ENCODE measurements at regions not wholly inside any gene's neighbourhood (a gene's known extent, or its start where the extent isn't known, plus 50 kb on each side); places are given as distances from the start of the nearest gene placed in this dataset.
A peak's percentile ranks its signal among the peaks of the same experiment; 100 is the strongest.
"Not testable (repeated sequence)": the region's sequence is repeated elsewhere in the genome, so short reads cannot be mapped to it uniquely, and the experiment has no call there.

DNA sequence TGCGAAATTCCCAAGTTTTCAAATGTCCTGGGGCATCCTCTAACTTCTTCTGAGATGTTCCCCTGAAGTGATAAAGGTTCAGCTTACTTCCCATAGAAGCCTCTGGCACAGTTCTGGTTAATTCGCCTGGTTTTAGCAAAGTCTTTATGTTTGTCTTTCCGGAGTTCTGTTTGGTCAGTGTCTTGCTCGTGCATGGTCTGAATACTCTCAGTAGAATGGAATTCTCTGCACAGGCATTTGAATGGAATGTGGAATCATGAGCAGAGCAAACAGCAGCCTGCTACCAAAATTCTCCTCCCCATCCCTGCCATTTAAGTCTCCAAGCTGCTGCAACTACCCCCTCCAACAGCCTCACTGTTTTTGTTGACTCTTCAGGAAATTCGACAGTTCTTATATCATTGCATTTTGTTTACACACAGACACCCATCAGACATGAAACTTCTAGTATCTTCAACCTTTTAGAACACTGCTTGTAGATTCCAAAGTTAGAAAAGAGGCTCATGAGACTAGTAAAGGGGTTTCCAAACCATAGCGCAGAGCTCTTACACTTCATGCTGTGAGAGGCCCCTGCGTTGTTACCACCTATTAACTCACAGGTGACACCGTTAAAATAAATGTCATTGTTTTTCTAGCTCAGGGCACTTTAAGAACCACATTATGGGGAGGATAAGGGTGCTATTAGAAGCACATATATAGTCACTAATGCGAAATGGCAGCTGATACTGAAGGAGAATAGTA lies 129.7 kb downstream of the PLCE1 start:
- ATAC-seq (peak; percentile 61 to 83), DNase-seq (no peak)
- Histone ChIP-seq H3K27ac (peak overlapping the region; percentile 22), H3K4me3 (no peak overlapping the region), H3K27me3 (ENCODE audit: low read depth) (no peaks in the 10 kb centered on the region), H3K9me3 (no peaks in the 10 kb centered on the region), H3K4me1 (peaks cover 11% of the 10 kb centered on the region), H3K36me3 (no peaks in the 10 kb centered on the region)
- TF ChIP-seq CTCF (IDR thresholded peaks at IDR 0.05), result no peak
- intact Hi-C loops (cut with DNase I), result no loop called here

DNA sequence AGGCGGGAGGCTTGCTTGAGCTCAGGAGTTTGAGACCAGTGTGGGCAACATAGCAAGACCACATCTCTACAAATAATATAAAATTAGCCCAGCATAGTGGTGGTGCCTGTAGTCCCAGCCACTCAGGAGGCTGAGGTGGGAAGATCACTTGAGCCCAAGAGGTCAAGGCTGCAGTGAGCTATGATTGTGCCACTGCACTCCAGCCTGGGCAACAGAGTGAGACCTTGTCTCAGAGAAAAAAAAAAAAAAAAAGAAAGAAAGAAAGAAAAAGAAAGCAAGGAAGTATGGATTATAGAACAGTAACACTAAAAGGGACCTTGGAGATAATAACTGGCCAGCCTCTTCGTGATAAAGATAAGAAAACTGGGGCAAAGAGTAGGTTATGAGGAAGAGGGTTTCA lies 130.4 kb downstream of the PLCE1 start:
- DNase-seq; ATAC-seq; H3K9me3 ChIP-seq; H3K36me3 ChIP-seq; H3K27me3 ChIP-seq (ENCODE audit: low read depth); H3K4me3 ChIP-seq; intact Hi-C loops (cut with DNase I); H3K27ac ChIP-seq: not testable (repeated sequence)
- peaks cover 11% of the 10 kb centered on the region for H3K4me1 ChIP-seq

- ATAC-seq; H3K4me3 ChIP-seq; H3K27ac ChIP-seq; H3K27me3 ChIP-seq (ENCODE audit: low read depth); intact Hi-C loops (cut with DNase I); DNase-seq; H3K36me3 ChIP-seq; H3K9me3 ChIP-seq: not testable (repeated sequence)
- H3K4me1 ChIP-seq, result peaks cover 11% of the 10 kb centered on the region
These were observed 131.5 kb downstream of the PLCE1 start for GRCh38 chr10:94125268-94125667.

DNA sequence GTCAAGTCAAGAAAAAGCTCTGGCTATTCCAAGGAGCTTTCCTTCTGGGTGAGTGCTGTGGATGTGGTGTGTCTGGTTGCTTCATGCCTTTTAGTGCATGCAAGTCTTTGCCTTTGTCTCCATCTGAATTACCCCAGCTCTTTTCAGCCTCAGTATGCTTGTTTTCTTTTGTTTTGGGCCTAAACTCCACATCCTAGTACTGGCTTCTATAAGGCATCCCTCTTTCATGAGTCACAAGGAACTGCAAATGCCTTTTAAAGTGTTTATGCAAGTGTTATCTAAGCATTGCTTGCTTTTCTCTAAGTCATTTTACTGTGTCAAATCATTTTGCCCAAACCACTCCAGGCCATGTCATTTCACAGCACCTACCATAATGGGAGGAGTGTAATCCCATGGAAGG lies 132.1 kb downstream of the PLCE1 start:
- Histone ChIP-seq H3K4me1 (peaks cover 11% of the 10 kb centered on the region), H3K4me3 (no peak overlapping the region), H3K27ac (no peak overlapping the region), H3K27me3 (ENCODE audit: low read depth) (no peaks in the 10 kb centered on the region), H3K9me3 (no peaks in the 10 kb centered on the region), H3K36me3 (no peaks in the 10 kb centered on the region)
- intact Hi-C loops (cut with DNase I), result no loop called here
- no peak for DNase-seq
- TF ChIP-seq CTCF (IDR thresholded peaks at IDR 0.05), result no peak
- no peak for ATAC-seq

DNA sequence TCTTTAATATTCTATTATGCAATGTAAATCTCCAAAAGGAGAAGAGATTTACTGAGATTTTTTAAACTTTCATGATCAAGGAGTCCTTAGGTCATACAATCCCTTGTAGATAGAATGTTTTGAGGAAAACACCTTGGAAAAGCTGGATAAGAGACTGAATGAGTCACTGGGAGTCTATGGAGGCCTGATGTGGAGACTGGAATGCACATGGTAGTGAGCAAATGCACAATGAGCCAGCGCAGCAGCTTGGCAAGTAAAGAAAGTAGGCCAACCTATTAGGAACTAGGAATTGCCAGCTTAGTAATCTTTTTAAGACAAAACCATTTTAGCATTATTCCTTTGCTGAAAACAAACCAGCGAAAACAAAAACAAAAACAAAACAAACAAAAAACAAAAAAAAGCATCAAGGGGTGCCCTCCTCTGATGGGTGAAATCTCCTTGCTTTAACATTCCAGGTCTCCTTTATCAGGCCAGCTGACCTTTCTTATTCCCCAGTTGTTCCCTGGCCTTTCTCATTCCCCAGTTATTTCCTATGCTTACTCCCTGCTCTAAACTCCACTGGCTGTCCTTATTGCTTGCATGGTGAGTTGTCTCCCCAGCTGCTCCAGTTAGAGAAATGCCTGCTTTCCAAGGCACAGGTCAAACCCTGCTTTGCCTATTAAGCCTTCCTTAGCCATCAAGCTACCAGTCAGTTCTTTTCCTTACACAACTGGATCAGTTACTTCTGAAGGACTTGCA lies 135.8 kb downstream of the PLCE1 start:
- ATAC-seq, result no peak

GRCh38 chr10:94131885-94132284 lies 138.2 kb downstream of the PLCE1 start:
- ATAC-seq (no peak), DNase-seq (no peak)
- no peaks in the 10 kb centered on the region for H3K27me3 ChIP-seq (ENCODE audit: low read depth)
- H3K36me3 ChIP-seq, result no peaks in the 10 kb centered on the region
- no peaks in the 10 kb centered on the region for H3K9me3 ChIP-seq
- H3K27ac ChIP-seq, result no peak overlapping the region
- no peaks in the 10 kb centered on the region for H3K4me1 ChIP-seq
- no peak for TF ChIP-seq CTCF (IDR thresholded peaks at IDR 0.05)
- no peak overlapping the region for H3K4me3 ChIP-seq
- intact Hi-C loops (cut with DNase I), result no loop called here

More for the DNA sequence above, 135.8 kb downstream of the PLCE1 start:
- Histone ChIP-seq H3K27ac (no peak overlapping the region), H3K4me1 (no peaks in the 10 kb centered on the region), H3K27me3 (ENCODE audit: low read depth) (no peaks in the 10 kb centered on the region), H3K4me3 (no peak overlapping the region), H3K36me3 (no peaks in the 10 kb centered on the region), H3K9me3 (no peaks in the 10 kb centered on the region)
- no peak for TF ChIP-seq CTCF (IDR thresholded peaks at IDR 0.05)
- DNase-seq, result no peak
- intact Hi-C loops (cut with DNase I), result no loop called here

All from lower lobe of right lung (tissue), 2 donors.